ENCODE measurements at regions not wholly inside any gene's neighbourhood (a gene's known extent, or its start where the extent isn't known, plus 50 kb on each side); places are given as distances from the start of the nearest gene placed in this dataset.
"Not testable (repeated sequence)": the region's sequence is repeated elsewhere in the genome, so short reads cannot be mapped to it uniquely, and the experiment has no call there.

- H3K27me3 Mint-ChIP-seq; H3K36me3 Mint-ChIP-seq (ENCODE audit: low read depth); intact Hi-C loops (cut with DNase I, micrococcal nuclease); ATAC-seq; DNase-seq; CTCF ChIA-PET; H3K9me3 Mint-ChIP-seq (ENCODE audit: low read depth); POLR2A ChIA-PET; H3K27ac Mint-ChIP-seq; H3K4me3 Mint-ChIP-seq: not testable (repeated sequence)
- peaks cover 11% of the 10 kb centered on the region for H3K4me1 Mint-ChIP-seq
These were observed 127.6 kb downstream of the LRRC37A3 start for GRCh38 chr17:64791691-64792090.

- H3K27ac Mint-ChIP-seq; ATAC-seq; DNase-seq; H3K36me3 Mint-ChIP-seq (ENCODE audit: low read depth); H3K9me3 Mint-ChIP-seq (ENCODE audit: low read depth); H3K27me3 Mint-ChIP-seq; intact Hi-C loops (cut with DNase I, micrococcal nuclease); H3K4me3 Mint-ChIP-seq; POLR2A ChIA-PET; CTCF ChIA-PET: not testable (repeated sequence)
- H3K4me1 Mint-ChIP-seq = peaks cover 11% of the 10 kb centered on the region
These were observed 128.1 kb downstream of the LRRC37A3 start for GRCh38 chr17:64791226-64791625.

GRCh38 chr17:64790690-64791089 lies 128.6 kb upstream of the SMURF2 start:
- intact Hi-C loops (cut with DNase I, micrococcal nuclease); H3K36me3 Mint-ChIP-seq (ENCODE audit: low read depth); CTCF ChIA-PET; H3K4me3 Mint-ChIP-seq; H3K9me3 Mint-ChIP-seq (ENCODE audit: low read depth); POLR2A ChIA-PET; H3K27me3 Mint-ChIP-seq; ATAC-seq; H3K27ac Mint-ChIP-seq; DNase-seq: not testable (repeated sequence)
- H3K4me1 Mint-ChIP-seq = peaks cover 11% of the 10 kb centered on the region

GRCh38 chr17:64790193-64790592 lies 128.1 kb upstream of the SMURF2 start:
- CTCF ChIA-PET; DNase-seq; POLR2A ChIA-PET; ATAC-seq; H3K9me3 Mint-ChIP-seq (ENCODE audit: low read depth); H3K4me3 Mint-ChIP-seq; H3K27me3 Mint-ChIP-seq; intact Hi-C loops (cut with DNase I, micrococcal nuclease); H3K27ac Mint-ChIP-seq: not testable (repeated sequence)
- peaks cover 10% of the 10 kb centered on the region for H3K36me3 Mint-ChIP-seq (ENCODE audit: low read depth)
- H3K4me1 Mint-ChIP-seq = peaks cover 11% of the 10 kb centered on the region

GRCh38 chr17:64789061-64789445 lies 126.9 kb upstream of the SMURF2 start:
- H3K27ac Mint-ChIP-seq, POLR2A ChIA-PET, CTCF ChIA-PET: not testable (repeated sequence)

GRCh38 chr17:64788286-64789060 lies 126.4 kb upstream of the SMURF2 start:
- Mint-ChIP-seq H3K9me3 (ENCODE audit: low read depth) (no peaks in the 10 kb centered on the region), H3K27me3 (no peaks in the 10 kb centered on the region), H3K4me1 (peaks cover 11% of the 10 kb centered on the region), H3K4me3 (no peak overlapping the region), H3K27ac (no peak overlapping the region), H3K36me3 (ENCODE audit: low read depth) (peaks cover 13% of the 10 kb centered on the region)
- ChIA-PET CTCF (no interaction called here), POLR2A (no interaction called here)
- no peak for ATAC-seq
- intact Hi-C loops (cut with DNase I, micrococcal nuclease) = no loop called here
- no peak for DNase-seq

More at GRCh38 chr17:64789061-64789445, 126.9 kb upstream of the SMURF2 start:
- H3K36me3 Mint-ChIP-seq (ENCODE audit: low read depth) = peaks cover 13% of the 10 kb centered on the region
- intact Hi-C loops (cut with DNase I, micrococcal nuclease); H3K4me3 Mint-ChIP-seq; H3K27me3 Mint-ChIP-seq; H3K9me3 Mint-ChIP-seq (ENCODE audit: low read depth); DNase-seq; ATAC-seq: not testable (repeated sequence)
- H3K4me1 Mint-ChIP-seq = peaks cover 11% of the 10 kb centered on the region

GRCh38 chr17:64787921-64788271 lies 125.8 kb upstream of the SMURF2 start:
- peaks cover 13% of the 10 kb centered on the region for H3K36me3 Mint-ChIP-seq (ENCODE audit: low read depth)

GRCh38 chr17:64787255-64787920 lies 125.3 kb upstream of the SMURF2 start:
- Mint-ChIP-seq H3K36me3 (ENCODE audit: low read depth) (peaks cover 13% of the 10 kb centered on the region), H3K27me3 (no peaks in the 10 kb centered on the region), H3K4me1 (peaks cover 12% of the 10 kb centered on the region), H3K27ac (no peak overlapping the region), H3K9me3 (ENCODE audit: low read depth) (no peaks in the 10 kb centered on the region), H3K4me3 (no peak overlapping the region)
- DNase-seq = no peak
- CTCF ChIA-PET = no interaction called here
- POLR2A ChIA-PET = no interaction called here
- ATAC-seq = no peak
- intact Hi-C loops (cut with DNase I, micrococcal nuclease) = no loop called here

More at GRCh38 chr17:64787921-64788271, 125.8 kb upstream of the SMURF2 start:
- ATAC-seq (no peak), DNase-seq (no peak)
- intact Hi-C loops (cut with DNase I, micrococcal nuclease) = no loop called here
- ChIA-PET POLR2A (no interaction called here), CTCF (no interaction called here)
- Mint-ChIP-seq H3K27me3 (no peaks in the 10 kb centered on the region), H3K9me3 (ENCODE audit: low read depth) (no peaks in the 10 kb centered on the region), H3K27ac (no peak overlapping the region), H3K4me3 (no peak overlapping the region), H3K4me1 (peaks cover 11% of the 10 kb centered on the region)

- ATAC-seq (no peak), DNase-seq (no peak)
- H3K27me3 Mint-ChIP-seq = no peaks in the 10 kb centered on the region
- H3K4me1 Mint-ChIP-seq = peaks cover 12% of the 10 kb centered on the region
- H3K27ac Mint-ChIP-seq = no peak overlapping the region
- intact Hi-C loops (cut with DNase I, micrococcal nuclease) = no loop called here
- peaks cover 9% of the 10 kb centered on the region for H3K36me3 Mint-ChIP-seq (ENCODE audit: low read depth)
- ChIA-PET CTCF (no interaction called here), POLR2A (no interaction called here)
- no peak overlapping the region for H3K4me3 Mint-ChIP-seq
- H3K9me3 Mint-ChIP-seq (ENCODE audit: low read depth) = no peaks in the 10 kb centered on the region
These were observed 124.2 kb upstream of the SMURF2 start for GRCh38 chr17:64786337-64786736.

- H3K27me3 Mint-ChIP-seq = peaks cover under 1% of the 10 kb centered on the region
- H3K4me3 Mint-ChIP-seq = no peak overlapping the region
- DNase-seq (no peak), ATAC-seq (no peak)
- H3K36me3 Mint-ChIP-seq (ENCODE audit: low read depth) = peaks cover 9% of the 10 kb centered on the region
- intact Hi-C loops (cut with DNase I, micrococcal nuclease) = no loop called here
- H3K27ac Mint-ChIP-seq = no peak overlapping the region
- POLR2A ChIA-PET = no interaction called here
- peaks cover 15% of the 10 kb centered on the region for H3K4me1 Mint-ChIP-seq
- H3K9me3 Mint-ChIP-seq (ENCODE audit: low read depth) = no peaks in the 10 kb centered on the region
- CTCF ChIA-PET = interaction anchor here (0.7 kb wide), 1 partner anchor 152 kb away, joined by 3 read pairs; no protein-coding TSS in a partner anchor
These were observed 122.9 kb upstream of the SMURF2 start for GRCh38 chr17:64785011-64785421.

GRCh38 chr17:64784353-64785010 lies 122.4 kb upstream of the SMURF2 start:
- CTCF ChIA-PET = no interaction called here
- peaks cover 9% of the 10 kb centered on the region for H3K36me3 Mint-ChIP-seq (ENCODE audit: low read depth)
- H3K27me3 Mint-ChIP-seq = peaks cover 4% of the 10 kb centered on the region
- ATAC-seq = no peak
- H3K4me3 Mint-ChIP-seq = no peak overlapping the region
- no peaks in the 10 kb centered on the region for H3K9me3 Mint-ChIP-seq (ENCODE audit: low read depth)
- intact Hi-C loops (cut with DNase I, micrococcal nuclease) = no loop called here
- H3K4me1 Mint-ChIP-seq = peaks cover 19% of the 10 kb centered on the region
- H3K27ac Mint-ChIP-seq = no peak overlapping the region
- POLR2A ChIA-PET = no interaction called here
- no peak for DNase-seq
